ENCODE measurements at regions not wholly inside any gene's neighbourhood (a gene's known extent, or its start where the extent isn't known, plus 50 kb on each side); places are given as distances from the start of the nearest gene placed in this dataset.

GRCh38 chr1:157319567-157319966, 181.4 kb upstream of the ETV3 start:
- TF ChIP-seq CTCF (IDR thresholded peaks at IDR 0.05; ENCODE audit: low read depth, low read length), result no peak
- TF ChIP-seq MYC (IDR thresholded peaks at IDR 0.05; ENCODE audit: low read depth, low read length), result no peak

Data from NB4 (cell line).